Glutamatergic neuron (in vitro differentiated cells): ENCODE measurements at regions not wholly inside any gene's neighbourhood (a gene's known extent, or its start where the extent isn't known, plus 50 kb on each side); places are given as distances from the start of the nearest gene placed in this dataset.

ENCODE experiments used
- DNase-seq: peaks from one replicate; pipeline ENCODE4 v3.0.0; 2022
- H3K27ac Mint-ChIP-seq: one replicate; pipeline ENCODE4 v1.8.0; 2020; ENCODE audit warnings: mild to moderate bottlenecking, mixed read lengths, inconsistent platforms; ENCODE audit not compliant: unreplicated experiment
- H3K27me3 Mint-ChIP-seq: one replicate; pipeline ENCODE4 v1.8.0; 2020; ENCODE audit warnings: mild to moderate bottlenecking, moderate library complexity, mixed read lengths, inconsistent platforms; ENCODE audit not compliant: unreplicated experiment
- H3K36me3 Mint-ChIP-seq: one replicate; pipeline ENCODE4 v1.8.0; 2020; ENCODE audit warnings: mild to moderate bottlenecking, mixed read lengths, inconsistent platforms; ENCODE audit not compliant: unreplicated experiment
- H3K4me1 Mint-ChIP-seq: one replicate; pipeline ENCODE4 v1.8.0; 2020; ENCODE audit warnings: mild to moderate bottlenecking, low read depth, mixed read lengths, inconsistent platforms; ENCODE audit not compliant: unreplicated experiment
- H3K4me3 Mint-ChIP-seq: one replicate; pipeline ENCODE4 v1.8.0; 2020; ENCODE audit warnings: mild to moderate bottlenecking, mixed read lengths, inconsistent platforms; ENCODE audit not compliant: unreplicated experiment
- H3K9me3 Mint-ChIP-seq: one replicate; pipeline ENCODE4 v1.8.0; 2020; ENCODE audit warnings: mild to moderate bottlenecking, moderate library complexity, mixed read lengths, inconsistent platforms; ENCODE audit not compliant: unreplicated experiment
- TF ChIP-seq, protein P1 (sequence below): fragments of 200-600 bp; sonication (generic); IDR thresholded peaks from one replicate; pipeline ENCODE4 v1.5.0; 2021; ENCODE audit not compliant: partially characterized antibody, unreplicated experiment

DNA sequence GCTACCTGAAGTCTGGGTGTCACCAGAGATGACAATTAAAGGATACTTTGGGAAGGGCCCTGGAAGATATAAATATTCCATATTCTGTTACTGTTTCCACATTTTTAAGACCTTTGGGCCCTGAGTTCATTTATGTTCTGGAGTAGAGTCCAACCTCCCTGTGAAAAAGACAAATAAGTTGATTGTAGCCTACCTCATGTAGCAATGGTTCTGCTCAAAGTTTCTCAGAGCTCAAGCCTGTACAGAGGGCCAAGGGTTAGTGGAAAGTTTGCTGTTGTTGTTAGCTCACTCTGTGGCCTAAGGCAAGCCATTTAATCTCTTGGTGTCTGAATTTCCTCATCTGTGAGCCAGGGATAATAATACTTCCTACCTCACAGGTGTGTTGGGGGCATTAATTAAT is 284.7 kb upstream of the DDHD1 start:
- DNase-seq: no peak
- Mint-ChIP-seq H3K27ac (no peak overlapping the region), H3K36me3 (no peaks in the 10 kb centered on the region), H3K9me3 (no peaks in the 10 kb centered on the region), H3K4me1 (no peaks in the 10 kb centered on the region), H3K4me3 (no peak overlapping the region), H3K27me3 (peaks cover 2% of the 10 kb centered on the region)
- TF ChIP-seq, protein P1, sequence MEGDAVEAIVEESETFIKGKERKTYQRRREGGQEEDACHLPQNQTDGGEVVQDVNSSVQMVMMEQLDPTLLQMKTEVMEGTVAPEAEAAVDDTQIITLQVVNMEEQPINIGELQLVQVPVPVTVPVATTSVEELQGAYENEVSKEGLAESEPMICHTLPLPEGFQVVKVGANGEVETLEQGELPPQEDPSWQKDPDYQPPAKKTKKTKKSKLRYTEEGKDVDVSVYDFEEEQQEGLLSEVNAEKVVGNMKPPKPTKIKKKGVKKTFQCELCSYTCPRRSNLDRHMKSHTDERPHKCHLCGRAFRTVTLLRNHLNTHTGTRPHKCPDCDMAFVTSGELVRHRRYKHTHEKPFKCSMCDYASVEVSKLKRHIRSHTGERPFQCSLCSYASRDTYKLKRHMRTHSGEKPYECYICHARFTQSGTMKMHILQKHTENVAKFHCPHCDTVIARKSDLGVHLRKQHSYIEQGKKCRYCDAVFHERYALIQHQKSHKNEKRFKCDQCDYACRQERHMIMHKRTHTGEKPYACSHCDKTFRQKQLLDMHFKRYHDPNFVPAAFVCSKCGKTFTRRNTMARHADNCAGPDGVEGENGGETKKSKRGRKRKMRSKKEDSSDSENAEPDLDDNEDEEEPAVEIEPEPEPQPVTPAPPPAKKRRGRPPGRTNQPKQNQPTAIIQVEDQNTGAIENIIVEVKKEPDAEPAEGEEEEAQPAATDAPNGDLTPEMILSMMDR: no peak

DNA sequence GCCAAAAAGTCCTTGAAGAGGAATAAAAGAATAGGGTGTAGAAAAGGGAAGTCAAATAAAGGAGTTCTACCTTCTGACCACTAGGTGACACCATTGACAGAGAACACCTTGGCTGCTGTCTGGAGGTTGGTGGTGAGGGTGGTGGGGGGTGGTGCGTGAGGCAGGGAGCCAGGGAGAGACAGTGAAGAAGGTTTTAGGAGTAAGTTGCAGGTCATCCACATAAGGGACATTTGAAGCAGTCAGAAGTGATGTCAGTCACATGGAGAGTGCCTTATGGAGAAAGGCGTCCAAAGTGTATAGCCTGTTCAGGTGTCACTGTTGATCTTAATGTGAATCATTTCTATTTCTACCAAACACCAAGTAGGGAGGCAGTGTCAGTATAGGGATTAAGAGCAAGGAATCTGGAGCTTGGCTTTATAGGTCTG is 279.3 kb upstream of the DDHD1 start:
- peaks cover 2% of the 10 kb centered on the region for H3K27me3 Mint-ChIP-seq
- peak; percentile 40 for DNase-seq
- no peaks in the 10 kb centered on the region for H3K36me3 Mint-ChIP-seq
- H3K4me1 Mint-ChIP-seq: no peaks in the 10 kb centered on the region
- no peaks in the 10 kb centered on the region for H3K9me3 Mint-ChIP-seq
- TF ChIP-seq, protein P1: peak; percentile 90
- H3K27ac Mint-ChIP-seq: no peak overlapping the region
- H3K4me3 Mint-ChIP-seq: no peak overlapping the region

DNA sequence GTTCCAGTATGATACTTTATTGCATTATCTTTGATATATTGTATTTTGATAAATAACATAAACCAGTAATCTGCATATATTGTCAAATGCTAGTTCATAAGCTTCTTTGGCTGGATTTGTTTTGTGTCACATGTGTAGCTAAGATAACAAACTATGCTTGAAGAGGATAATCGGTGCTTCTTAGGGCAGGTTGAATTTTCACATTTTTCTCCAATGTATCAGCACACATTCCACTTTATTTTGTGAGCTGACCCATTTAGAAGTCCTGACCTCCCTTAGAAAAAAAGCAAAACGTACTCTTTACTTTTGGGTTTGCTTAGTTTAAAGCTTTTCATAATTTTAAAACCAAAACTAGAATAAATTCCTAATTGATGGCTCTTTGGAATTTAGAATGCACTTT is 277.7 kb upstream of the DDHD1 start:
- Mint-ChIP-seq H3K36me3 (no peaks in the 10 kb centered on the region), H3K27me3 (peaks cover 2% of the 10 kb centered on the region), H3K9me3 (no peaks in the 10 kb centered on the region), H3K4me1 (no peaks in the 10 kb centered on the region), H3K27ac (no peak overlapping the region), H3K4me3 (no peak overlapping the region)
- DNase-seq: no peak
- TF ChIP-seq, protein P1: no peak

DNA sequence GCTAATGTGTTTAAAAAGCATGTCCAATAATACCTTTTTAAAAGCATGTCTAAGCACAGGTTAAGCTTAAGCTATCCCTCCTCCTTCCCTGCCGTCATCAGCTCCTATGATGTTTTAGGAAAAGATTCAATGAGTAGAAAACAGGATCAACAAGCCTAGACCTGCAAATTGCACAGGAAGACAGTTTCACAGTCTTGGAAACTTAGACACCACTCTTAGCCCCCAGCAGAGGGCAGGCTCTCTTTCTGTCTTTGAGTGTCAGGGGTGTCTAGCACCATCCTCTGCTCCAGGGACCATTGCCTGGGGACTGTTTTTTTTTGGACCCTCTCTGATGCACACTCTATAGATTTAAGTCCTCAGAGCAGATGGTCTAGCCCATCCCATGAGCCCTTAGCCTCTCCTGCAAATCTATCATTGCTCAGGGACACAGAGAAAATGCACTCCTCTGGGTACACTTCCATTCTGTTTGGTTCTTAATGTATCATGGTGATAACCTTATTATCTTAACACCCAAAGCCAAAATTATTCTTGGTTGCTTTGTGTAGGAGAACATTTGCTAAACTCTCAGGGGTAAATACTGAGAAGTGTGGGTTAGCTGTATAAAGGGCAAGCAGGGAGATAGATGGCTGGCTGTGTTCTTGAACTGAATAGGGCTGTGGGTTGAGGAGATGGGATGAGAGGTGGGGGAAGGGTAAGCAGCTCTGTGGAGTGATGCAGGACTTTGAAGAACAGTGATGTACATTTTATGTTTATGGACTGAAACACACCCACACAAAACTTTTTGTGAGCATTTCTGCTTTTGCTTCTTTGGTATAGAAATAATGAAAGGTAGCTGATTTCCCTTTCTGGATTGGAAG is 259.9 kb upstream of the DDHD1 start:
- Mint-ChIP-seq H3K9me3 (peaks cover 5% of the 10 kb centered on the region), H3K36me3 (no peaks in the 10 kb centered on the region), H3K27ac (no peak overlapping the region), H3K4me1 (peaks cover 7% of the 10 kb centered on the region), H3K27me3 (no peaks in the 10 kb centered on the region), H3K4me3 (peak overlapping the region; percentile 6)
- peak; percentile 30 for DNase-seq
- TF ChIP-seq, protein P1: peak; percentile 56

DNA sequence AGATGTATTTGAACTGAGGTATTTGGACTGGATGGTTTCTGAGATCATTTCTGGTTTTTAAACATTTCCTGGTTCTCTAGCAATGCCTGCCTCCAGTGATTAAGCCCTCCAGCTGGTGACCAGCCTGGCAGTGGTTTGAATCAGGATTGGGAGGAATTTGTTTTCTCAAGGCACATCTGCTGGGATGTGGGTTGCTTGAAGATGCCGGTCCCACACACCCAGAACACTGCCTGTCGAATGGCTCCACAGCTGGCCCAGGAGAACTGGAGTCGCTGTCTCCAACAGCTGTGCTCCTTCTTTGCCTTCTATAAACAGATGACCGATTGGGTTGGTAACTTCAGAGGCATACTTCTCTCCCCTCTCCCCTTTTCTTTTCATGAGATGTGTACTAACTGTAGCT is 258.0 kb upstream of the DDHD1 start:
- DNase-seq: no peak
- Mint-ChIP-seq H3K27me3 (no peaks in the 10 kb centered on the region), H3K36me3 (no peaks in the 10 kb centered on the region), H3K4me1 (peaks cover 7% of the 10 kb centered on the region), H3K27ac (no peak overlapping the region), H3K9me3 (no peaks in the 10 kb centered on the region), H3K4me3 (no peak overlapping the region)
- TF ChIP-seq, protein P1: no peak
